Stimulated activated CD4-positive, alpha-beta T cell treated with anti-CD3 and anti-CD28 coated beads, Interleukin-15, amount 100 ng/mL, for 1 hour (primary cell): ENCODE measurements at regions not wholly inside any gene's neighbourhood (a gene's known extent, or its start where the extent isn't known, plus 50 kb on each side); places are given as distances from the start of the nearest gene placed in this dataset.
"Not testable (repeated sequence)": the region's sequence is repeated elsewhere in the genome, so short reads cannot be mapped to it uniquely, and the experiment has no call there.

ENCODE experiments used
- DNase-seq, 2 donors: peaks; one replicate each; pipeline ENCODE4 v3.0.0-alpha.2; 2020; ENCODE audit warnings: low read depth in 1 of 2, low spot score in 1 of 2

GRCh38 chr16:73418051-73418450 lies 370.1 kb upstream of the ZFHX3 start:
- no peak for DNase-seq

GRCh38 chr16:73415286-73415685 lies 367.4 kb upstream of the ZFHX3 start:
- no peak for DNase-seq

GRCh38 chr16:73414638-73415037 lies 366.7 kb upstream of the ZFHX3 start:
- DNase-seq, result no peak

- no peak for DNase-seq
Measured at GRCh38 chr16:73413830-73414190, 365.9 kb upstream of the ZFHX3 start.

- DNase-seq, result no peak
Measured at GRCh38 chr16:73413091-73413829, 365.3 kb upstream of the ZFHX3 start.

- DNase-seq, result no peak
Measured at GRCh38 chr16:73412416-73412815, 364.5 kb upstream of the ZFHX3 start.

GRCh38 chr16:73408716-73409115 lies 360.8 kb upstream of the ZFHX3 start:
- DNase-seq, result no peak

- DNase-seq, result no peak
Measured at GRCh38 chr16:73408311-73408710, 360.4 kb upstream of the ZFHX3 start.

- DNase-seq, result no peak
Measured at GRCh38 chr16:73405851-73406250, 357.9 kb upstream of the ZFHX3 start.

GRCh38 chr16:73404001-73404400 lies 356.1 kb upstream of the ZFHX3 start:
- no peak for DNase-seq

- no peak for DNase-seq
Measured at GRCh38 chr16:73403291-73403690, 355.4 kb upstream of the ZFHX3 start.

- DNase-seq, result no peak
Measured at GRCh38 chr16:73400951-73401350, 353.0 kb upstream of the ZFHX3 start.

- DNase-seq, result no peak
Measured at GRCh38 chr16:73399997-73400396, 352.1 kb upstream of the ZFHX3 start.

- DNase-seq, result no peak
Measured at GRCh38 chr16:73399486-73399885, 351.6 kb upstream of the ZFHX3 start.

- DNase-seq, result not testable (repeated sequence)
Measured at GRCh38 chr16:73398604-73399003, 350.7 kb upstream of the ZFHX3 start.

GRCh38 chr16:73396556-73396955 lies 348.6 kb upstream of the ZFHX3 start:
- DNase-seq, result no peak

- no peak for DNase-seq
Measured at GRCh38 chr16:73390936-73391335, 343.0 kb upstream of the ZFHX3 start.

GRCh38 chr16:73390491-73390890 lies 342.6 kb upstream of the ZFHX3 start:
- no peak for DNase-seq

GRCh38 chr16:73389085-73389484 lies 341.2 kb upstream of the ZFHX3 start:
- no peak for DNase-seq

GRCh38 chr16:73387979-73388378 lies 340.1 kb upstream of the ZFHX3 start:
- no peak for DNase-seq

GRCh38 chr16:73385696-73386095 lies 337.8 kb upstream of the ZFHX3 start:
- DNase-seq, result no peak

GRCh38 chr16:73384506-73385089 lies 336.7 kb upstream of the ZFHX3 start:
- no peak for DNase-seq

- DNase-seq, result no peak
Measured at GRCh38 chr16:73383988-73384365, 336.0 kb upstream of the ZFHX3 start.
